ENCODE measurements at regions not wholly inside any gene's neighbourhood (a gene's known extent, or its start where the extent isn't known, plus 50 kb on each side); places are given as distances from the start of the nearest gene placed in this dataset.

DNA sequence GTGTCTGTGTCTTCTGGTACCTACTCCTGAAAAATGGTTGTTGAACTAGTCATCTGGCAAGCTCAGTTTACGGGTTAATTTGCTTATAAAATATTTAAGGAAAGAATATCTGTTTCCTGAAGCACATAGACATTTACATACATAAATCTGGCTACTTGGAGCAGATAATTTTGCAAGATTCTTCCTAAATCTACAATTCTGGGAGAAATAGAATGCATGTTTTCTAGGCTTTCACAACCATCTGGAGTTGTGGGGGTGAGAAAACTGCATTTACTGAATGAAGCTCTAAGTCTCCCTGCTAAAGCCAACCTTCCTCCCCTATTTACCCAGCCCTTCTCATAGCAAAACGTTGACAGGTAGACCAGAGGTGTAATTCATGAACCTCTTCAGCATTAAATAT lies 393.7 kb upstream of the ARGLU1 start:
- DNase-seq (ENCODE audit: low read depth, low spot score) (no peak), FAIRE-seq (no peak)
- H4K20me1 ChIP-seq (replicated peaks; ENCODE audit: control insufficient read depth, extremely low read depth, insufficient read depth, low read length) = no peaks in the 10 kb centered on the region
- H3K9me1 ChIP-seq (replicated peaks; ENCODE audit: control insufficient read depth, extremely low read depth, insufficient read depth, low read length) = no peaks in the 10 kb centered on the region
- no peaks in the 10 kb centered on the region for H3K79me2 ChIP-seq (ENCODE audit: control insufficient read depth, insufficient read depth, low read length)
- dilution Hi-C loops (cut with MboI; ENCODE audit: extremely low pct_ligation_motif_present, low sequenced_read_pairs) (no loop called here), intact Hi-C loops (cut with micrococcal nuclease) (no loop called here)
- H3K4me1 ChIP-seq (ENCODE audit: control insufficient read depth, extremely low read depth, insufficient read depth, low read length) = no peaks in the 10 kb centered on the region
- no peak overlapping the region for H3K27ac ChIP-seq (ENCODE audit: insufficient read depth, low read depth, low read length)
- ChIA-PET POLR2A (no interaction called here), CTCF (no interaction called here)
- no peak for TF ChIP-seq JUN (IDR thresholded peaks at IDR 0.05; ENCODE audit: borderline replicate concordance, insufficient read depth, insufficient read length, low read depth)
- no peak for TF ChIP-seq EZH2 (IDR thresholded peaks at IDR 0.05; ENCODE audit: borderline replicate concordance, low read depth, low read length, severe bottlenecking)
- TF ChIP-seq, protein P1, sequence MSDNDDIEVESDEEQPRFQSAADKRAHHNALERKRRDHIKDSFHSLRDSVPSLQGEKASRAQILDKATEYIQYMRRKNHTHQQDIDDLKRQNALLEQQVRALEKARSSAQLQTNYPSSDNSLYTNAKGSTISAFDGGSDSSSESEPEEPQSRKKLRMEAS (IDR thresholded peaks at IDR 0.05; ENCODE audit: insufficient read depth, insufficient read length) = no peak
- TF ChIP-seq, protein P2, sequence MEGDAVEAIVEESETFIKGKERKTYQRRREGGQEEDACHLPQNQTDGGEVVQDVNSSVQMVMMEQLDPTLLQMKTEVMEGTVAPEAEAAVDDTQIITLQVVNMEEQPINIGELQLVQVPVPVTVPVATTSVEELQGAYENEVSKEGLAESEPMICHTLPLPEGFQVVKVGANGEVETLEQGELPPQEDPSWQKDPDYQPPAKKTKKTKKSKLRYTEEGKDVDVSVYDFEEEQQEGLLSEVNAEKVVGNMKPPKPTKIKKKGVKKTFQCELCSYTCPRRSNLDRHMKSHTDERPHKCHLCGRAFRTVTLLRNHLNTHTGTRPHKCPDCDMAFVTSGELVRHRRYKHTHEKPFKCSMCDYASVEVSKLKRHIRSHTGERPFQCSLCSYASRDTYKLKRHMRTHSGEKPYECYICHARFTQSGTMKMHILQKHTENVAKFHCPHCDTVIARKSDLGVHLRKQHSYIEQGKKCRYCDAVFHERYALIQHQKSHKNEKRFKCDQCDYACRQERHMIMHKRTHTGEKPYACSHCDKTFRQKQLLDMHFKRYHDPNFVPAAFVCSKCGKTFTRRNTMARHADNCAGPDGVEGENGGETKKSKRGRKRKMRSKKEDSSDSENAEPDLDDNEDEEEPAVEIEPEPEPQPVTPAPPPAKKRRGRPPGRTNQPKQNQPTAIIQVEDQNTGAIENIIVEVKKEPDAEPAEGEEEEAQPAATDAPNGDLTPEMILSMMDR (IDR thresholded peaks at IDR 0.05; ENCODE audit: extremely low read depth in 1 of 2, insufficient read depth in 1 of 2, low read depth in 1 of 2, low read length in 2 of 2) = no peak
- TF ChIP-seq POLR2A (IDR thresholded peaks at IDR 0.05; ENCODE audit: low read depth, low read length) = no peak
- no peak for TF ChIP-seq POLR2AphosphoS5 (IDR thresholded peaks at IDR 0.05; ENCODE audit: insufficient read depth, low read depth, low read length)
- no peak for TF ChIP-seq GATA2 (IDR thresholded peaks at IDR 0.05; ENCODE audit: insufficient read depth, insufficient read length, low read depth, low read length)
- TF ChIP-seq MYC (IDR thresholded peaks at IDR 0.05; ENCODE audit: low read depth, low read length) = no peak
- no peak for TF ChIP-seq FOS (IDR thresholded peaks at IDR 0.05; ENCODE audit: borderline replicate concordance, insufficient read depth, low read length)
- no peak overlapping the region for H3K4me2 ChIP-seq (ENCODE audit: insufficient read depth, low read length)
- H3K4me3 ChIP-seq (replicated peaks in 1 of 3; ENCODE audit: insufficient read depth in 1 of 3, low read depth in 1 of 3, low read length in 3 of 3) = no peak overlapping the region
- H3K36me3 ChIP-seq (ENCODE audit: control insufficient read depth in 2 of 2, extremely low read depth in 1 of 2, insufficient read depth in 2 of 2, low read length in 2 of 2) = no peaks in the 10 kb centered on the region
- H3K27me3 ChIP-seq (ENCODE audit: control insufficient read depth in 2 of 2, insufficient read depth in 2 of 2, low read length in 2 of 2) = no peaks in the 10 kb centered on the region
- no peaks in the 10 kb centered on the region for H3K9me3 ChIP-seq (replicated peaks; ENCODE audit: control insufficient read depth, insufficient read depth, low read length)
- no peak overlapping the region for H2AFZ ChIP-seq (ENCODE audit: low read depth, low read length)
- BruUV-seq (replicated peaks) = no TSS peak
- no peak overlapping the region for H3K9ac ChIP-seq (replicated peaks; ENCODE audit: extremely low read depth, insufficient read depth, low read length)
